Astrocyte (in vitro differentiated cells and primary cell): ENCODE measurements at regions not wholly inside any gene's neighbourhood (a gene's known extent, or its start where the extent isn't known, plus 50 kb on each side); places are given as distances from the start of the nearest gene placed in this dataset.

ENCODE experiments used
- DNase-seq: peaks from one replicate; pipeline ENCODE4 v3.0.0-alpha.2; 2010; ENCODE audit warnings: low read depth
- FAIRE-seq: peaks from 2 replicates; lab custom pipeline; 2011; peaks lifted over from hg19 to GRCh38; lab: Jason Lieb, UNC
- H2AFZ ChIP-seq: 2 replicates; pipeline ENCODE4 v1.6.0; 2012; ENCODE audit warnings: low read depth, low read length, inconsistent platforms
- H3K27ac ChIP-seq: 2 replicates; pipeline ENCODE4 v1.5.1; 2011; ENCODE audit warnings: low read depth, low read length, inconsistent platforms
- H3K27me3 ChIP-seq: 2 replicates; pipeline ENCODE4 v1.6.0; 2011; ENCODE audit warnings: low read length, inconsistent platforms; ENCODE audit not compliant: insufficient read depth
- H3K36me3 ChIP-seq: 2 replicates; pipeline ENCODE4 v1.5.1; 2011; ENCODE audit warnings: low read length, inconsistent platforms; ENCODE audit not compliant: insufficient read depth
- H3K4me1 ChIP-seq: 2 replicates; pipeline ENCODE4 v1.5.1; 2011; ENCODE audit warnings: low read length, inconsistent platforms; ENCODE audit not compliant: insufficient read depth
- H3K4me2 ChIP-seq: 2 replicates; pipeline ENCODE4 v1.6.0; 2012; ENCODE audit warnings: low read length, inconsistent platforms
- H3K4me3 ChIP-seq: 2 replicates; pipeline ENCODE4 v1.5.1; 2011; ENCODE audit warnings: low read depth, mild to moderate bottlenecking, low read length, inconsistent platforms; ENCODE audit not compliant: insufficient read depth
- H3K79me2 ChIP-seq: 2 replicates; pipeline ENCODE4 v1.6.0; 2012; ENCODE audit warnings: mild to moderate bottlenecking, low read length, inconsistent platforms; ENCODE audit not compliant: insufficient read depth
- H3K9ac ChIP-seq: 2 replicates; pipeline ENCODE4 v1.6.0; 2012; ENCODE audit warnings: mild to moderate bottlenecking, low read length, inconsistent platforms
- H3K9me3 ChIP-seq: 2 replicates; pipeline ENCODE4 v1.5.1; 2012; ENCODE audit warnings: low read depth, mild to moderate bottlenecking, low read length, inconsistent platforms; ENCODE audit not compliant: insufficient read depth
- H4K20me1 ChIP-seq: 2 replicates; pipeline ENCODE4 v1.6.0; 2012; ENCODE audit warnings: low read length, inconsistent platforms; ENCODE audit not compliant: insufficient read depth
- H3K27ac Mint-ChIP-seq: one replicate; pipeline ENCODE4 v1.8.0; 2021; ENCODE audit warnings: mild to moderate bottlenecking, mixed read lengths; ENCODE audit not compliant: unreplicated experiment
- H3K27me3 Mint-ChIP-seq: one replicate; pipeline ENCODE4 v1.8.0; 2021; ENCODE audit warnings: low read depth, mixed read lengths; ENCODE audit not compliant: unreplicated experiment
- H3K36me3 Mint-ChIP-seq: one replicate; pipeline ENCODE4 v1.8.0; 2021; ENCODE audit warnings: low read depth, mixed read lengths; ENCODE audit not compliant: unreplicated experiment
- H3K4me1 Mint-ChIP-seq: one replicate; pipeline ENCODE4 v1.8.0; 2021; ENCODE audit warnings: low read depth, mixed read lengths; ENCODE audit not compliant: unreplicated experiment
- H3K4me3 Mint-ChIP-seq: one replicate; pipeline ENCODE4 v1.8.0; 2021; ENCODE audit warnings: mild to moderate bottlenecking, moderate library complexity, mixed read lengths; ENCODE audit not compliant: unreplicated experiment
- H3K9me3 Mint-ChIP-seq: one replicate; pipeline ENCODE4 v1.8.0; 2021; ENCODE audit warnings: mild to moderate bottlenecking, mixed read lengths; ENCODE audit not compliant: unreplicated experiment
- EZH2 ChIP-seq: IDR thresholded peaks from 2 replicates; pipeline ENCODE4 v1.6.1; 2012; ENCODE audit warnings: mild to moderate bottlenecking, low read length, inconsistent platforms; ENCODE audit not compliant: insufficient read depth
- TF ChIP-seq, protein P1 (sequence below): IDR thresholded peaks from 2 replicates; pipeline ENCODE4 v1.5.1; 2011; ENCODE audit warnings: low read depth, mild to moderate bottlenecking, inconsistent platforms, low read length, moderate library complexity; ENCODE audit not compliant: insufficient read depth

DNA sequence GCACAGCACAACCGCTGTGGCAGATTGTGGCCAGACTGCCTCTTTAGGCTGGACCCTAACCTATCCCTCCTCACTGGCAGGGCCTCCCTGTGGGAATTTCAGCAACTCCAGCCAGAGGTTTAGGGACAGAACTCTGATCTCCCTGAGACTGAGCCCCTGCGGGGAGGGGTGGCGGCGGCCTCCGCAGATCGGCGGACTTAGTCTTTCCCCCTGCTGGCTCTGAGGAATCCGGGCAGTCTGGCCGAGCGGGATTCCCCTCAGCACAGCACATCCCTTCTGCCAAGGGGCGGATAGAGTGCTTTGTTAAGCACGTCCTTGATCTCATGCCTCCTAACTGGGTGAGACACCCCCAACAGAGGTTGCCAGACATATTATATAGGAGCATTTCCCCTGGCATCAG is 224.2 kb upstream of the NPY start:
- Histone ChIP-seq H3K36me3 (no peaks in the 10 kb centered on the region), H3K4me2 (no peak overlapping the region), H3K79me2 (no peaks in the 10 kb centered on the region), H3K9ac (no peak overlapping the region), H3K9me3 (no peaks in the 10 kb centered on the region), H3K4me3 (no peak overlapping the region), H3K27ac (no peak overlapping the region), H3K27me3 (peaks cover 3% of the 10 kb centered on the region), H3K4me1 (no peaks in the 10 kb centered on the region), H2AFZ (no peak overlapping the region), H4K20me1 (no peaks in the 10 kb centered on the region)
- peaks cover 5% of the 10 kb centered on the region for H3K9me3 Mint-ChIP-seq
- TF ChIP-seq, protein P1, sequence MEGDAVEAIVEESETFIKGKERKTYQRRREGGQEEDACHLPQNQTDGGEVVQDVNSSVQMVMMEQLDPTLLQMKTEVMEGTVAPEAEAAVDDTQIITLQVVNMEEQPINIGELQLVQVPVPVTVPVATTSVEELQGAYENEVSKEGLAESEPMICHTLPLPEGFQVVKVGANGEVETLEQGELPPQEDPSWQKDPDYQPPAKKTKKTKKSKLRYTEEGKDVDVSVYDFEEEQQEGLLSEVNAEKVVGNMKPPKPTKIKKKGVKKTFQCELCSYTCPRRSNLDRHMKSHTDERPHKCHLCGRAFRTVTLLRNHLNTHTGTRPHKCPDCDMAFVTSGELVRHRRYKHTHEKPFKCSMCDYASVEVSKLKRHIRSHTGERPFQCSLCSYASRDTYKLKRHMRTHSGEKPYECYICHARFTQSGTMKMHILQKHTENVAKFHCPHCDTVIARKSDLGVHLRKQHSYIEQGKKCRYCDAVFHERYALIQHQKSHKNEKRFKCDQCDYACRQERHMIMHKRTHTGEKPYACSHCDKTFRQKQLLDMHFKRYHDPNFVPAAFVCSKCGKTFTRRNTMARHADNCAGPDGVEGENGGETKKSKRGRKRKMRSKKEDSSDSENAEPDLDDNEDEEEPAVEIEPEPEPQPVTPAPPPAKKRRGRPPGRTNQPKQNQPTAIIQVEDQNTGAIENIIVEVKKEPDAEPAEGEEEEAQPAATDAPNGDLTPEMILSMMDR = no peak
- no peak for TF ChIP-seq EZH2
- H3K4me1 Mint-ChIP-seq = no peaks in the 10 kb centered on the region
- H3K27me3 Mint-ChIP-seq = peaks cover 4% of the 10 kb centered on the region
- no peak overlapping the region for H3K27ac Mint-ChIP-seq
- H3K4me3 Mint-ChIP-seq = no peak overlapping the region
- no peak for FAIRE-seq
- H3K36me3 Mint-ChIP-seq = no peaks in the 10 kb centered on the region
- no peak for DNase-seq

DNA sequence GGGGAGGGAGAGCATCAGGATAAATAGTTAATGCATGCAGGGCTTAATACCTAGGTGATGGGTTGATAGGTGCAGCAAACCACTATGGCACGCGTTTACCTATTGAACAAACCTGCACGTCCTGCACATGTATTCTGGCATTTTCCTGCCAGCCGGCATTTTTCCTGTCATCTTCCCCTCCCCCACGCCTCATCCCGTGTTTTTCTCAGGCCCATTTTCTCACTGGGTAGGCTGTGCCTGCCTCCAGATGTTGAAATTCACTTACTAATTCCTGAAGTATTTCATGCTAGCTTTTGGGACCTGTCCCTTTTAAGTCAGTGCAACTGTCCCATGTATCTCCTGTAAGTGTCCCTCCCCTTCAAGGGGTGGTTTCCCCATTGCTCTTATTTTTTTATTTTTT is 220.3 kb upstream of the NPY start:
- no peak overlapping the region for H3K4me3 ChIP-seq
- no peak overlapping the region for H3K9ac ChIP-seq
- no peaks in the 10 kb centered on the region for H3K36me3 ChIP-seq
- H3K4me2 ChIP-seq = no peak overlapping the region
- Mint-ChIP-seq H3K4me3 (no peak overlapping the region), H3K27ac (no peak overlapping the region), H3K4me1 (no peaks in the 10 kb centered on the region), H3K27me3 (no peaks in the 10 kb centered on the region), H3K36me3 (no peaks in the 10 kb centered on the region), H3K9me3 (peaks cover 5% of the 10 kb centered on the region)
- DNase-seq (no peak), FAIRE-seq (no peak)
- no peaks in the 10 kb centered on the region for H4K20me1 ChIP-seq
- H3K79me2 ChIP-seq = no peaks in the 10 kb centered on the region
- TF ChIP-seq EZH2 = no peak
- TF ChIP-seq, protein P1 = no peak
- H3K9me3 ChIP-seq = no peaks in the 10 kb centered on the region
- no peaks in the 10 kb centered on the region for H3K27me3 ChIP-seq
- no peak overlapping the region for H2AFZ ChIP-seq
- no peaks in the 10 kb centered on the region for H3K4me1 ChIP-seq
- no peak overlapping the region for H3K27ac ChIP-seq

DNA sequence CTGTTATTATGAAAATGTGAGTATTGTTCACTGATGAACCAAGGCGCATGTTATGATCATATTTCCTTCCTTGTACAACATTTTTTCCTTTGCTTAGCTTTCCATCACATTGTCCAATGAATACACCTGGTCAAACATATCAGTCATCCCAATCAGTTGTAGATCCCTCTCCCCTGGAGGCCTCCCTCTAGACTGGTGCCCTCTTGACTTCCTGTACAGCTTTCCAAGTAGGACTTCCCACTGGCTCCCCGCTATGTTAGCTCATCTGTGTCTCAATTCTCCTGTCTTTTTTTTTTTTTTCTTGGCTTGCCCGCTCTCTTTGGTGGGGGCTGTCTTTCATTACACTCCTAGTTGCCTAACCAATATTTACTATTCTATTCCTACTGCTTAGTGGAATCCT is 214.2 kb upstream of the NPY start:
- Histone ChIP-seq H3K79me2 (no peaks in the 10 kb centered on the region), H4K20me1 (no peaks in the 10 kb centered on the region), H2AFZ (no peak overlapping the region), H3K4me2 (no peak overlapping the region), H3K9me3 (no peaks in the 10 kb centered on the region), H3K4me1 (no peaks in the 10 kb centered on the region), H3K36me3 (no peaks in the 10 kb centered on the region), H3K27ac (no peak overlapping the region), H3K27me3 (no peaks in the 10 kb centered on the region), H3K9ac (no peak overlapping the region), H3K4me3 (no peak overlapping the region)
- DNase-seq (no peak), FAIRE-seq (no peak)
- H3K4me1 Mint-ChIP-seq = no peaks in the 10 kb centered on the region
- H3K27ac Mint-ChIP-seq = no peak overlapping the region
- H3K4me3 Mint-ChIP-seq = no peak overlapping the region
- H3K27me3 Mint-ChIP-seq = peaks cover 5% of the 10 kb centered on the region
- H3K9me3 Mint-ChIP-seq = no peaks in the 10 kb centered on the region
- TF ChIP-seq, protein P1 = no peak
- TF ChIP-seq EZH2 = no peak
- no peaks in the 10 kb centered on the region for H3K36me3 Mint-ChIP-seq
